HEK293T (cell line): ENCODE measurements at regions not wholly inside any gene's neighbourhood (a gene's known extent, or its start where the extent isn't known, plus 50 kb on each side); places are given as distances from the start of the nearest gene placed in this dataset.

Source experiments
- L3MBTL2 ChIP-seq: fragments of 450-650 bp; conservative IDR thresholded peaks from 2 replicates; pipeline ENCODE4 v1.6.1; 2016; ENCODE audit warnings: mild to moderate bottlenecking
- SUZ12 ChIP-seq: fragments of 450-650 bp; IDR thresholded peaks from 2 replicates; pipeline ENCODE4 v1.6.1; 2016; ENCODE audit warnings: mild to moderate bottlenecking

DNA sequence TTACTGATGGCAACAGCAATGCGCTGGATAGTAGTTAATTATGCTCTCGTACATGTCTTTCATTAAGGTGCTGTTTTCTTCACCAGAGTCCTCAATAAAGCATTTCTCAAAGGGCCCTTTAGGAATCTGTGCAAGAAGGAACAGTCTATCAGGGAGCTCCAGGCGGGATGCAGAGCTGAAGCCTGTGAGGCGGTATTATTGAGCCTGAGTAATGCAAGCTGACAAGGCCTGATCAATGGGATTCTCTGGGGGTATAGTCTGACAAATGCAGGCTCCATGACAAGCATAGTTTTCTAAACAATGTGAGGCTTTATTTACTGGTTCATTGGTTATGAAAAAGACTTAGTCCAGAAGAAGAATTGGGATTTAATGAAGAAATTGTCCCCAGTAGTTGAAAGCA is 530.9 kb upstream of the CBLB start:
- TF ChIP-seq L3MBTL2, result no peak
- no peak for TF ChIP-seq SUZ12
